ENCODE measurements at regions not wholly inside any gene's neighbourhood (a gene's known extent, or its start where the extent isn't known, plus 50 kb on each side); places are given as distances from the start of the nearest gene placed in this dataset.
A peak's percentile ranks its signal among the peaks of the same experiment; 100 is the strongest.

DNA sequence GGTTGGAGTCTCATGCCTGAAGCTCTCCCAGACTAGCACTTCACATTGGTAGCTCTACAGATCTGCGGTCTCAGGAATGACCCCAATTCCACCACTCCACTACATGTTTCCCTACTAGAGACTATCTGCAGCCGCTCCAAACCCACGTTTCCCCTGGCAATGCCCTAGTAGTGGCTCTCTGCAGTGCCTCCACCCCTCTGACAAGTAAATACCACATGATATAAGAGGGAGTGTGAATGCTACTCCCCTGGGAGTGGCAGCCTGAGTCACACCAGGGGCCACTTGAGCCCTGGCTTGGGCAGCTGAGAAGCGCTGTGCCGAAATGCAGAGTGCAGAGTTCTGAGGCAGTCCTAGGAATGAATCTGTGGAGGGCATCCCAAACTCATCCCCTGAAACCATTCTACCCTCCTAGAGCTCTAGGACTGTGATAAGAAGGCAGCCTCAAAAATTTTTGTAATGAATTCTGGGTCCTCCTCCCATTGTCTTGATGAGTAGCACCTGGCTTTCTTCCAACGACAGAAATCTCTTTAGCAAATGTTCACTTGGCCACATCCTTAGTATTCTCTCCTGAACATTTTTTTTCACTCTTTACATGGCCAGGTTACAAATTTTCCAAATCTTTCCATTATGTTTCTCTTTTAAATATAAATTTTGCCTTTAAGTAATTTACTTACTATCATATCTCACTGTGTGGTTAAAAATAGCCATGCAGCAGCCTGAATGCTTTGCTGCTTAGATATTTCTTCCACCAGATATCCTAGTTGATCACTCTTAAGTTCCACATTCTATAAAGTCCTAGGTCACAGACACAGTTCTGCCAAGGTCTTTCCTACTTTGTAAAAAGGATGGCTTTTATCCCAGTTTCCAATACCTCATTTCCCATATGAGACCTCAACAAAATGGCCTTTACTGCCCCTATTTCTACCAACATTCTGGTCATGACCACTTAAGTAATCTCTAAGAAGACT lies 160.2 kb upstream of the CPEB2 start:
- H3K27me3 ChIP-seq = no peaks in the 10 kb centered on the region
- H3K4me3 ChIP-seq = no peak overlapping the region
- ATAC-seq (ENCODE audit: low FRiP score in 2 of 2) = peak; percentile 86 to 95
- H3K27ac ChIP-seq = peak overlapping the region in 3 of 4 donors; percentile 6 to 52 (median 35)
- DNase-seq = peak; percentile 37 to 90
- peaks cover 0 to 8% (median 1%) of the 10 kb centered on the region in 4 donors for H3K4me1 ChIP-seq
- no peaks in the 10 kb centered on the region for H3K36me3 ChIP-seq
- WGBS, 2 donors = 50 to 61% methylated on average over 3 to 6 of the region's 6 CpGs
- H3K9me3 ChIP-seq = no peaks in the 10 kb centered on the region
- TF ChIP-seq, protein P1, sequence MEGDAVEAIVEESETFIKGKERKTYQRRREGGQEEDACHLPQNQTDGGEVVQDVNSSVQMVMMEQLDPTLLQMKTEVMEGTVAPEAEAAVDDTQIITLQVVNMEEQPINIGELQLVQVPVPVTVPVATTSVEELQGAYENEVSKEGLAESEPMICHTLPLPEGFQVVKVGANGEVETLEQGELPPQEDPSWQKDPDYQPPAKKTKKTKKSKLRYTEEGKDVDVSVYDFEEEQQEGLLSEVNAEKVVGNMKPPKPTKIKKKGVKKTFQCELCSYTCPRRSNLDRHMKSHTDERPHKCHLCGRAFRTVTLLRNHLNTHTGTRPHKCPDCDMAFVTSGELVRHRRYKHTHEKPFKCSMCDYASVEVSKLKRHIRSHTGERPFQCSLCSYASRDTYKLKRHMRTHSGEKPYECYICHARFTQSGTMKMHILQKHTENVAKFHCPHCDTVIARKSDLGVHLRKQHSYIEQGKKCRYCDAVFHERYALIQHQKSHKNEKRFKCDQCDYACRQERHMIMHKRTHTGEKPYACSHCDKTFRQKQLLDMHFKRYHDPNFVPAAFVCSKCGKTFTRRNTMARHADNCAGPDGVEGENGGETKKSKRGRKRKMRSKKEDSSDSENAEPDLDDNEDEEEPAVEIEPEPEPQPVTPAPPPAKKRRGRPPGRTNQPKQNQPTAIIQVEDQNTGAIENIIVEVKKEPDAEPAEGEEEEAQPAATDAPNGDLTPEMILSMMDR (IDR thresholded peaks at IDR 0.05) = no peak
- TF ChIP-seq POLR2AphosphoS5 (IDR thresholded peaks at IDR 0.05) = peak; percentile 49 to 80
- peak in 1 of 4 donors; percentile 36 for TF ChIP-seq POLR2A (IDR thresholded peaks at IDR 0.05)
- TF ChIP-seq EP300 (IDR thresholded peaks at IDR 0.05) = peak in 2 of 4 donors; percentile 47 to 94

DNA sequence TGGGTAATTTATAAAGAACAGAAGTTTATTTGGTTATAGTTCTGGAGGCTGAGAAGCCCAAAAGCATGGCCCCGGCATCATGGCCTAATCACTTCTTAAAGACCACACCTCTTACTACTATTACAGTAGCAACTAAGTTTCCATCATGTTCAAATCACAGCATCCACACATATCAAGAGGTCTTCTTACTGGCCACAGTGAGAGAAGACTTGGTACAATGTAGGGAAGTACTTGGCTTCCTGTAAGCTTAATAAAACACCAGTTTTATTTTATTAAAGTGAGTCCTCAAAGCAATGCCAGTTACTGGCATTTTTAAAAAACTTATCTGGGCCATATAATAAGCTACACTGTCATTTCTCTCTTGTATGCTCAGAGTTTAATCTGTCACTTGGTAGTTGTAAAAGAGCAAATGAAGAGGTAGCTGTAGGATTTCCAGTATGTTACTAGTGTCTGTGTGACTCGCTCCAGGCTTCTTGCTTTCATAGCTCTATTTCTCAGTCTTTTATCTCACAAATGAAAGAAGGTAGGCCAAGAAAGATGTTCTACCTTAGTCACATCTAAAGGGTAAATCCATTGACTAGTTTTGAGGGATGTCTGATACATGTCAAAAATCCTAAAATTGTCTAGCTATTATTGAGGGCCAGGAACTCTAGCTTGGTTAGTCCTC lies 159.2 kb upstream of the CPEB2 start:
- 94 to 96% methylated on average over 2 of the region's 2 CpGs for WGBS, 2 donors
- ATAC-seq (ENCODE audit: low FRiP score in 2 of 2) (no peak), DNase-seq (no peak)
- H3K27ac ChIP-seq = no peak overlapping the region
- TF ChIP-seq POLR2A (IDR thresholded peaks at IDR 0.05) = no peak
- TF ChIP-seq, protein P1 (IDR thresholded peaks at IDR 0.05) = no peak
- TF ChIP-seq POLR2AphosphoS5 (IDR thresholded peaks at IDR 0.05) = no peak
- no peak for TF ChIP-seq EP300 (IDR thresholded peaks at IDR 0.05)
- no peaks in the 10 kb centered on the region for H3K27me3 ChIP-seq
- H3K4me1 ChIP-seq = peaks cover 0 to 8% (median 1%) of the 10 kb centered on the region in 4 donors
- no peaks in the 10 kb centered on the region for H3K9me3 ChIP-seq
- no peak overlapping the region for H3K4me3 ChIP-seq
- no peaks in the 10 kb centered on the region for H3K36me3 ChIP-seq

DNA sequence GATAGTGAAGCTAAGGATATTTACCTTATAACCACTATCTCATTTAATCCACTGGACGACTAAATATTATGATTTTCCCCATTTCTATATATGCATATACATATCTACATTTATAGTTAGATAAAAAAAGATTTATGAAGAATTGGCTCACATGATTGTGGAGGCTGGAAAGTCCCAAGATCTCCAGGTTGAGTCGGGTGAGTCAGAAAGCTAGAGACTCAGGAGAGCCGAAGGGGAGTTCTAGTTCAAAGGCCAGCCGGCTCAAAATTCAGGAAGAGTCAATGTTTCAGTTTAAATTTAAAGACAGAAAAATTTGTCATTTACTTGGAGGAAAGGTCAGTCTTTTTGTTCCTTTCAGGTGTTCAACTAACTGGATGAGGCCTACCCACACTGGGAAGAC lies 158.2 kb upstream of the CPEB2 start:
- Histone ChIP-seq H3K4me3 (no peak overlapping the region), H3K4me1 (peaks cover 0 to 8% (median 1%) of the 10 kb centered on the region in 4 donors), H3K9me3 (no peaks in the 10 kb centered on the region), H3K36me3 (no peaks in the 10 kb centered on the region), H3K27ac (no peak overlapping the region), H3K27me3 (no peaks in the 10 kb centered on the region)
- ATAC-seq (ENCODE audit: low FRiP score in 2 of 2) (no peak), DNase-seq (no peak)
- TF ChIP-seq POLR2AphosphoS5 (IDR thresholded peaks at IDR 0.05) (no peak), EP300 (IDR thresholded peaks at IDR 0.05) (no peak), POLR2A (IDR thresholded peaks at IDR 0.05) (no peak)
- TF ChIP-seq, protein P1 (IDR thresholded peaks at IDR 0.05) = no peak
- 81 to 82% methylated on average over 4 of the region's 4 CpGs for WGBS, 2 donors

DNA sequence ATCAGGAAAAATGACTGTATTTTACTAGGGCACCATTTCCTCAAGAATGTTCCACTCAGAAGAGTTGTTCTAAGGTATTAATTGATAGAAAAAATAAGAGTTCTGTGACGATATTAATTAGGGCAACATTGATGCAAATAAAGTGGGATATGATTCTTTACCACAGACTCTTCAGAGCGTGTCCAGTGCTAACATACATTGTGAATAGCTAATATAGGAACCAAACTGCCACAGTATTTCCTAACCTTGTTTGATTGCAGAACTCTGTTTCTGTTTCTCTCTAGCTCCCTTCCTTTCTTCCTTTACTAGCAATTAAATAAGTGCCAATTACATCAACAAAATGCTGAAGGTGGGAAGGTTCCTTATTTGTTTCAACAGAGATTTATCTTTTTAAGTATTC lies 154.1 kb upstream of the CPEB2 start:
- no peaks in the 10 kb centered on the region for H3K9me3 ChIP-seq
- DNase-seq (no peak), ATAC-seq (ENCODE audit: low FRiP score in 2 of 2) (no peak)
- H3K4me3 ChIP-seq = no peak overlapping the region
- peaks cover 0 to 9% (median 5%) of the 10 kb centered on the region in 4 donors for H3K4me1 ChIP-seq
- no peaks in the 10 kb centered on the region for H3K27me3 ChIP-seq
- no peak overlapping the region for H3K27ac ChIP-seq
- WGBS, 2 donors = 77 to 78% methylated on average over 2 of the region's 2 CpGs
- no peaks in the 10 kb centered on the region for H3K36me3 ChIP-seq
- TF ChIP-seq EP300 (IDR thresholded peaks at IDR 0.05) (no peak), POLR2A (IDR thresholded peaks at IDR 0.05) (no peak), POLR2AphosphoS5 (IDR thresholded peaks at IDR 0.05) (no peak)
- TF ChIP-seq, protein P1 (IDR thresholded peaks at IDR 0.05) = no peak
